Fibroblast of lung (primary cell): ENCODE measurements at regions not wholly inside any gene's neighbourhood (a gene's known extent, or its start where the extent isn't known, plus 50 kb on each side); places are given as distances from the start of the nearest gene placed in this dataset.

Experiments used
- DNase-seq, 2 donors: peaks; one replicate each; pipeline versions ENCODE4 v3.0.0 to v3.0.0-alpha.2; 2010; ENCODE audit warnings: low read depth in 2 of 2
- H2AFZ ChIP-seq: 2 replicates; pipeline ENCODE4 v1.5.1; 2012; ENCODE audit warnings: low read length, control low read depth, inconsistent platforms
- H3K27ac ChIP-seq: 2 replicates; pipeline ENCODE4 v1.5.1; 2011; ENCODE audit warnings: low read length, control low read depth; ENCODE audit not compliant: insufficient read depth
- H3K27me3 ChIP-seq: 2 replicates; pipeline ENCODE4 v1.5.1; 2011; ENCODE audit warnings: mild to moderate bottlenecking, low read length; ENCODE audit not compliant: control insufficient read depth, insufficient read depth
- H3K36me3 ChIP-seq: 2 replicates; pipeline ENCODE4 v1.5.1; 2011; ENCODE audit warnings: low read length; ENCODE audit not compliant: control insufficient read depth, insufficient read depth
- H3K4me1 ChIP-seq: 2 replicates; pipeline ENCODE4 v1.5.1; 2011; ENCODE audit warnings: low read length; ENCODE audit not compliant: control insufficient read depth, insufficient read depth; ENCODE audit errors: extremely low read depth
- H3K4me2 ChIP-seq: 2 replicates; pipeline ENCODE4 v1.5.1; 2011; ENCODE audit warnings: low read length, control low read depth; ENCODE audit not compliant: insufficient read depth; ENCODE audit errors: extremely low read depth
- H3K4me3 ChIP-seq, 4 experiments: fragments of 200-600 bp in 1 of 4; sonication (generic) in 1 of 4; replicated peaks in 1 of 4; 2 replicates each; pipeline ENCODE4 v1.5.1; 2011 to 2016; ENCODE audit warnings: low read length in 4 of 4, low read depth in 3 of 4, mild to moderate bottlenecking in 3 of 4, control low read depth in 2 of 4, inconsistent platforms in 1 of 4, mixed read lengths in 1 of 4; ENCODE audit not compliant: insufficient read depth in 1 of 4; ENCODE audit errors: control extremely low read depth in 1 of 4
- H3K79me2 ChIP-seq: 2 replicates; pipeline ENCODE4 v1.5.1; 2012; ENCODE audit warnings: mild to moderate bottlenecking, low read length, inconsistent platforms; ENCODE audit not compliant: control insufficient read depth, insufficient read depth
- H3K9ac ChIP-seq: 2 replicates; pipeline ENCODE4 v1.5.1; 2011; ENCODE audit warnings: mild to moderate bottlenecking, low read length, control low read depth; ENCODE audit not compliant: insufficient read depth
- H3K9me3 ChIP-seq: 2 replicates; pipeline ENCODE4 v1.5.1; 2012; ENCODE audit warnings: low read depth, low read length; ENCODE audit not compliant: control insufficient read depth, insufficient read depth
- H4K20me1 ChIP-seq: 2 replicates; pipeline ENCODE4 v1.5.1; 2011; ENCODE audit warnings: low read length; ENCODE audit not compliant: control insufficient read depth, insufficient read depth; ENCODE audit errors: extremely low read depth
- CTCF ChIP-seq, 2 donors: IDR thresholded peaks in 1 of 2; conservative IDR thresholded peaks in 1 of 2; 1 replicate in 1 of 2; 2 replicates in 1 of 2; pipeline ENCODE4 v1.5.1; 2011 to 2012; ENCODE audit warnings: low read length in 2 of 2, control low read depth in 1 of 2, inconsistent platforms in 1 of 2, low read depth in 1 of 2, mild to moderate bottlenecking in 1 of 2
- EZH2 ChIP-seq: IDR thresholded peaks from 2 replicates; pipeline ENCODE4 v1.5.1; 2012; ENCODE audit warnings: low read length, control low read depth, mild to moderate bottlenecking; ENCODE audit errors: missing control alignments

DNA sequence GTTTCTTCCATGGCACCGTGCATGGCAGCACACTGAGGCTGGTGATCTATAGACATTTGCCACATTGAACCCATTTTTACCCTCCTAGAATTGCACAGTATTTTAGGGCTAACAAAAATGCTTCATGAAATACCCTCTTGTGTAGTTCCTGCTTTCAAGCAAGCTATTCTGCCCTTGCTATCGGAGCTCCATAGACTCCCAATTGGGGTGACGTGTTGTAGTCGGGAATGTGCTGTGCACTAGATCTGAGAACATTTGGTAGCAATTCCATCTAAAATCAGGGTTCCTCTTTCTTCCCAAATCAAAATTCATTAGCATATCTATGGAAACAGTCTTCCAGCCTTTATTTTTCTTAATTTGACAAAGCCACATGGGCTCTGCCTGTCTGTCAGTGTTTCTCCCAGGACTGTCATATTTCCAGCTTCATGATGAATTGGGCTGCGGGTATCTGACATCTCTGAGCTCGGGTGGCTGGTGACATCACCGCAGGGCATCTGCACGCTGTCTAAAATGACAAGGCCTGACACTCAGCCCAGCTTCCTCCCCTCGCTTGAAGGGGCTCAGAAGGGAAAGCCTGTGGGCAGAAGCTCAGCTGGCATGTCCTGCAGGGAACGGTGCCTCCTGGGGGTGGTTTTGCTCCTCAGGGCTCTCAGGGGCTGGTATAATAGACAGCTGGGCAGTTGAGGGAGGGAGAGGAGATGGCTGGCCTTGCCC lies 406.4 kb downstream of the QKI start:
- Histone ChIP-seq H2AFZ (no peak overlapping the region), H3K27ac (no peak overlapping the region), H3K9me3 (no peaks in the 10 kb centered on the region), H3K4me1 (no peaks in the 10 kb centered on the region), H3K36me3 (no peaks in the 10 kb centered on the region), H3K4me2 (no peak overlapping the region), H3K79me2 (no peaks in the 10 kb centered on the region), H4K20me1 (no peaks in the 10 kb centered on the region), H3K9ac (no peak overlapping the region), H3K27me3 (no peaks in the 10 kb centered on the region), H3K4me3 (no peak overlapping the region)
- DNase-seq, result no peak
- TF ChIP-seq EZH2, result no peak
- no peak for TF ChIP-seq CTCF (conservative IDR thresholded peaks at IDR 0.05 in 1 of 2, IDR thresholded peaks at IDR 0.05 in 1 of 2; ENCODE audit: low read depth in 1 of 2, low read length in 2 of 2)

GRCh38 chr6:163820171-163820570 lies 405.7 kb downstream of the QKI start:
- no peak overlapping the region for H2AFZ ChIP-seq
- no peaks in the 10 kb centered on the region for H3K27me3 ChIP-seq
- H3K9me3 ChIP-seq, result no peaks in the 10 kb centered on the region
- H3K36me3 ChIP-seq, result no peaks in the 10 kb centered on the region
- no peak overlapping the region for H3K9ac ChIP-seq
- H3K4me2 ChIP-seq, result no peak overlapping the region
- no peaks in the 10 kb centered on the region for H4K20me1 ChIP-seq
- no peak overlapping the region for H3K4me3 ChIP-seq
- DNase-seq, result no peak
- no peaks in the 10 kb centered on the region for H3K79me2 ChIP-seq
- TF ChIP-seq CTCF (conservative IDR thresholded peaks at IDR 0.05 in 1 of 2, IDR thresholded peaks at IDR 0.05 in 1 of 2; ENCODE audit: low read depth in 1 of 2, low read length in 2 of 2) (no peak), EZH2 (no peak)
- H3K27ac ChIP-seq, result no peak overlapping the region
- H3K4me1 ChIP-seq, result peaks cover under 1% of the 10 kb centered on the region

DNA sequence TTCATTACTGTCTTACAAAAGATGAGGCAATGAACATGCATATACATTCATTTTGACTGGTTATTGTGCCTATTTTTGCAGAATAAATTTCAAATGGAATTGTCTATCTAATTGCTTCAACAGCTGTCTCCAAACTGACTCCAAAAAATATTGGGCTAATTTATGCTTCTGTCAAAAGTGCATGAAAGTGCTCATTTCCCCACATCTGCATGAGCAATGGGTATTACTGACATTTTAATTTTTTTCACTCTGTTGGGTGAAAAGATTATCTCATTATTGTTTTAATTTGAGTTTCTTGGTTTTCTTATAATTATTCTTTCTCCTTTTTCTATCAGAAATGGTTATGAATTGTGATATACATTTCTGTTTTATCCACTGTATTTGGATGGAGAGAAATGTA lies 404.2 kb downstream of the QKI start:
- no peaks in the 10 kb centered on the region for H4K20me1 ChIP-seq
- H3K4me1 ChIP-seq, result peaks cover 5% of the 10 kb centered on the region
- H3K4me2 ChIP-seq, result no peak overlapping the region
- H3K9ac ChIP-seq, result no peak overlapping the region
- no peak overlapping the region for H3K4me3 ChIP-seq
- H2AFZ ChIP-seq, result no peak overlapping the region
- no peak for DNase-seq
- H3K9me3 ChIP-seq, result no peaks in the 10 kb centered on the region
- no peaks in the 10 kb centered on the region for H3K27me3 ChIP-seq
- no peak overlapping the region for H3K27ac ChIP-seq
- TF ChIP-seq EZH2 (no peak), CTCF (conservative IDR thresholded peaks at IDR 0.05 in 1 of 2, IDR thresholded peaks at IDR 0.05 in 1 of 2; ENCODE audit: low read depth in 1 of 2, low read length in 2 of 2) (no peak)
- no peaks in the 10 kb centered on the region for H3K36me3 ChIP-seq
- no peaks in the 10 kb centered on the region for H3K79me2 ChIP-seq
